Nephron progenitor cell (in vitro differentiated cells): ENCODE measurements at regions not wholly inside any gene's neighbourhood (a gene's known extent, or its start where the extent isn't known, plus 50 kb on each side); places are given as distances from the start of the nearest gene placed in this dataset.
"Not testable (repeated sequence)": the region's sequence is repeated elsewhere in the genome, so short reads cannot be mapped to it uniquely, and the experiment has no call there.

Source experiments
- DNase-seq: peaks from one replicate; pipeline ENCODE4 v3.0.0; 2021
- H3K27ac Mint-ChIP-seq: 2 replicates; pipeline ENCODE4 v1.8.0; 2021; ENCODE audit warnings: mild to moderate bottlenecking, moderate library complexity, mixed read lengths
- H3K27me3 Mint-ChIP-seq: 2 replicates; pipeline ENCODE4 v1.8.0; 2021; ENCODE audit warnings: mild to moderate bottlenecking, low read depth, mixed read lengths; ENCODE audit not compliant: poor library complexity
- H3K36me3 Mint-ChIP-seq: 2 replicates; pipeline ENCODE4 v1.8.0; 2021; ENCODE audit warnings: low read depth, mixed read lengths
- H3K4me1 Mint-ChIP-seq: 2 replicates; pipeline ENCODE4 v1.8.0; 2021; ENCODE audit warnings: mixed read lengths
- H3K4me3 Mint-ChIP-seq: 2 replicates; pipeline ENCODE4 v1.8.0; 2021; ENCODE audit warnings: mild to moderate bottlenecking, moderate library complexity, mixed read lengths
- H3K9me3 Mint-ChIP-seq: 2 replicates; pipeline ENCODE4 v1.8.0; 2021; ENCODE audit warnings: mild to moderate bottlenecking, moderate library complexity, mixed read lengths
- TF ChIP-seq, protein P1 (sequence below): fragments of 200-600 bp; sonication (generic); IDR thresholded peaks from 2 replicates; pipeline ENCODE4 v1.5.0; 2021; ENCODE audit warnings: antibody characterized with exemption

DNA sequence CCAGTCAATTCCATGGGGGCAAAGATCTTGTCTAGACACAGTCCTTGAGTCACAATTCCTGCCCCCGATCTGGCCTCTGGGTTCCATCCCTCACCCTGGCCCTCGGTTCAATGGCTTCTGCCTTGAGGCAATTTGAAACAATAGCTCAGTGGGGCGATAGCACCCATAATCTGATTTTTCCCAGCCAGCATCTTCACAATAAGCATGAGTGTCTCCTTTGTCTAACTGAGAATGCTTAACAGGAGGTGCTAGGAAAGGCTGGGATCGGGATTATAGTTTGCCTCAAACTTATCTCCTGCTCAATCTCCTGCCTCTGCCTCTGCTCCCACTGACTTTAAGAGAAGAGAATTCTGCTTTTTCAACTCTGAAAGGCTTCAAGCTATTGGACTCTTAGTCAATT, 293.9 kb upstream of the PROX1 start:
- no peaks in the 10 kb centered on the region for H3K36me3 Mint-ChIP-seq
- H3K9me3 Mint-ChIP-seq: no peaks in the 10 kb centered on the region
- no peak overlapping the region for H3K4me3 Mint-ChIP-seq
- DNase-seq: no peak
- H3K4me1 Mint-ChIP-seq: peaks cover 7% of the 10 kb centered on the region
- H3K27ac Mint-ChIP-seq: no peak overlapping the region
- TF ChIP-seq, protein P1, sequence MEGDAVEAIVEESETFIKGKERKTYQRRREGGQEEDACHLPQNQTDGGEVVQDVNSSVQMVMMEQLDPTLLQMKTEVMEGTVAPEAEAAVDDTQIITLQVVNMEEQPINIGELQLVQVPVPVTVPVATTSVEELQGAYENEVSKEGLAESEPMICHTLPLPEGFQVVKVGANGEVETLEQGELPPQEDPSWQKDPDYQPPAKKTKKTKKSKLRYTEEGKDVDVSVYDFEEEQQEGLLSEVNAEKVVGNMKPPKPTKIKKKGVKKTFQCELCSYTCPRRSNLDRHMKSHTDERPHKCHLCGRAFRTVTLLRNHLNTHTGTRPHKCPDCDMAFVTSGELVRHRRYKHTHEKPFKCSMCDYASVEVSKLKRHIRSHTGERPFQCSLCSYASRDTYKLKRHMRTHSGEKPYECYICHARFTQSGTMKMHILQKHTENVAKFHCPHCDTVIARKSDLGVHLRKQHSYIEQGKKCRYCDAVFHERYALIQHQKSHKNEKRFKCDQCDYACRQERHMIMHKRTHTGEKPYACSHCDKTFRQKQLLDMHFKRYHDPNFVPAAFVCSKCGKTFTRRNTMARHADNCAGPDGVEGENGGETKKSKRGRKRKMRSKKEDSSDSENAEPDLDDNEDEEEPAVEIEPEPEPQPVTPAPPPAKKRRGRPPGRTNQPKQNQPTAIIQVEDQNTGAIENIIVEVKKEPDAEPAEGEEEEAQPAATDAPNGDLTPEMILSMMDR: no peak
- peaks cover 3% of the 10 kb centered on the region for H3K27me3 Mint-ChIP-seq

DNA sequence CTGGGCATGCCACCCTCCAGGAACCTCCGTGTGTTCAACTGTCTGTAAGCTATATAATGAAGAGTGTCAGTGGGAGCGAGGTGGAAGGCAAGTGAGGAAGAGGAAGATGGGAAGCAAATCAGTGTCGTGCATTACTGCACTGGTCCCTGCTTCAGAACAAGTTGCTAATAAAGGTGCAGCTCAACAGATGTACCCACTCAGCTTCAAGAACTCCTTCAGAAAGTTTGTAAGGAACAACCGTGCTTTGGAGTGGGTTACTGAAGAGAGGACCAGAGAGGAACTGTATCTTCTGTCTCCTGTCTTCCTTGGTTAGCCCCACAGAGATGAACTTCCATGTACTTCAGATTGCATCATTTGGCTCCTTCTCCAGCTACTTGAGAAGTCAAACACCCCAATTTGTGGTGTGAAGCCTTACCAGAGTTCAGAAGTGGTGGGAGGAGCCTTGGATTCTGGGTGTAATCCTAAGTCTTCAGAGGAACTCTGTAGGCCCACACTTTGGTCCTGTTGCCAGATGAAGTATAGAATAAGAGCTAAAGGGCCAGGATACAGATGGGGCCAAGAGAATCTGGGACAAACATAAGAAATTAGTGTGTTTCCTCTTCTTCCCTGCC, 290.5 kb upstream of the PROX1 start:
- Mint-ChIP-seq H3K9me3 (peaks cover 34% of the 10 kb centered on the region), H3K27ac (no peak overlapping the region), H3K36me3 (peaks cover 16% of the 10 kb centered on the region), H3K4me1 (no peaks in the 10 kb centered on the region), H3K27me3 (peaks cover 3% of the 10 kb centered on the region), H3K4me3 (no peak overlapping the region)
- no peak for DNase-seq
- TF ChIP-seq, protein P1: no peak

DNA sequence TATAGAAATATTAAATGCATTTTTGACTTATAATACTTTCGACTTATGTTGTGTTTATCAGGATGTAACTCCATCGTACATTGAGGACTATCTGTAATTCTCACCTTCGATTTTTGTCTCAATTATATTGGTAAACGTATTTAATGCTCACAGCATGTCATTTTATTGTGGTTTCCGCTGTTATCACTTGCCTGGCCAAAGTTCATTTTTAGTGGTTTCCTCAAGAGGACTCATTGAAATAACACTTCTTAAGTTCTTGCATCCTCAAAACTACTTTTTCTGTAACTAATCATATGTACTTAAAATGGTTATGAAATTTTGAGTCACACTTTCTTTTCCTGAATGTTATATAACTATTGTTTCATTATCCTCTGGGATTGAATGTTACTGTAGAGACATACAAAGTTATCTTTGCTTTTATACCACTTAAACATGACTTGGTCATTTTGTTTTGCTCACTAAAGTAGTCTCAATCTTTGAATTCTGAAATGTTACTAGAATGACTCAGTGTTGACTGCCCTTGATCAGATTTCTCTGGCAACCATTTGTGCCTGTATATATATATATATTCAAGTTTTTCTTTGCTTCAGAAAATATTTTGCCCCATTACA, 289.6 kb upstream of the PROX1 start:
- peaks cover 2% of the 10 kb centered on the region for H3K27me3 Mint-ChIP-seq
- H3K4me1 Mint-ChIP-seq: no peaks in the 10 kb centered on the region
- peaks cover 43% of the 10 kb centered on the region for H3K9me3 Mint-ChIP-seq
- no peak overlapping the region for H3K4me3 Mint-ChIP-seq
- TF ChIP-seq, protein P1: no peak
- peaks cover 22% of the 10 kb centered on the region for H3K36me3 Mint-ChIP-seq
- H3K27ac Mint-ChIP-seq: no peak overlapping the region
- no peak for DNase-seq

DNA sequence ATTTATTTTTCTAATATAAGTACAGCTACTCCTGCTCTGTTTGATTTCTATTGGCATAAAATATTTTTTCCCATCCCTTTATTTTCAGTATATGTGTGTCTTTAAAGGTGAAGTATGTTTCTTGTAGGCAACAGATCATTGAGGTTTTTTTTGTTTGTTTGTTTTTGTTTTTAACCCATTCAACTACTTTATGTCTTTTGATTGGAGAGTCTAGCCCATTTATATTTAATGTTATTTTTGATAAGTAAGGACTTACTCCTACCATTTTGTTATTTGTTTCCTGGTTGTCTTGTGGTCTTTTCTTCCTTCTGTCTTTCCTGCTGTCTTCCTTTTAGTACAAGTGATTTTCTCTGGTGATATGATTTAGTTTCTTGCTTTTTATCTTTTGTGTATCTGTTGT, 285.1 kb upstream of the PROX1 start:
- H3K27me3 Mint-ChIP-seq: no peaks in the 10 kb centered on the region
- TF ChIP-seq, protein P1: no peak

DNA sequence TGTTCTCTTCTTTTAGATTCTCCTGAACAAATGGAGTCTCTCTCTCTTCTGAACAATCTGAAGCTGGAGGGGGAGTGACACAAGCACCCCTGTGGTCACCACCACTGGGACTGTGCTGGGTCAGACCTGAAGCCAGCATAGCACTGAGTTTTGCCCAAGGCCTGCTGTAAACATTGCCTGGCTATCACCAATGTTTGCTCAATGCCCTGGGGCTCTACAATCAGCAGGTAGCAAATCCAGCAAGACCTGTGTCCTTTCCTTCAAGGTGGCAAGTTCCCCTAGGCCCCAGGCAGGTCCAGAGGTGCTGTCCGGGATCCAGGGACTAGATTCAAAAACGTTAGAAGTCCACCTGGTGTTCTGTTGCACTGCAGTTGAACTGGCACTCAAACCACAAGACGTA, 282.8 kb upstream of the PROX1 start:
- H3K36me3 Mint-ChIP-seq: peaks cover 23% of the 10 kb centered on the region
- no peaks in the 10 kb centered on the region for H3K4me1 Mint-ChIP-seq
- H3K9me3 Mint-ChIP-seq: peaks cover 75% of the 10 kb centered on the region
- TF ChIP-seq, protein P1: no peak
- H3K27ac Mint-ChIP-seq: no peak overlapping the region
- no peak for DNase-seq
- no peak overlapping the region for H3K4me3 Mint-ChIP-seq
- H3K27me3 Mint-ChIP-seq: no peaks in the 10 kb centered on the region

More for the DNA sequence above, 285.1 kb upstream of the PROX1 start:
- Mint-ChIP-seq H3K27ac (no peak overlapping the region), H3K36me3 (peaks cover 27% of the 10 kb centered on the region), H3K9me3 (peaks cover 62% of the 10 kb centered on the region), H3K4me3 (no peak overlapping the region), H3K4me1 (no peaks in the 10 kb centered on the region)
- no peak for DNase-seq

DNA sequence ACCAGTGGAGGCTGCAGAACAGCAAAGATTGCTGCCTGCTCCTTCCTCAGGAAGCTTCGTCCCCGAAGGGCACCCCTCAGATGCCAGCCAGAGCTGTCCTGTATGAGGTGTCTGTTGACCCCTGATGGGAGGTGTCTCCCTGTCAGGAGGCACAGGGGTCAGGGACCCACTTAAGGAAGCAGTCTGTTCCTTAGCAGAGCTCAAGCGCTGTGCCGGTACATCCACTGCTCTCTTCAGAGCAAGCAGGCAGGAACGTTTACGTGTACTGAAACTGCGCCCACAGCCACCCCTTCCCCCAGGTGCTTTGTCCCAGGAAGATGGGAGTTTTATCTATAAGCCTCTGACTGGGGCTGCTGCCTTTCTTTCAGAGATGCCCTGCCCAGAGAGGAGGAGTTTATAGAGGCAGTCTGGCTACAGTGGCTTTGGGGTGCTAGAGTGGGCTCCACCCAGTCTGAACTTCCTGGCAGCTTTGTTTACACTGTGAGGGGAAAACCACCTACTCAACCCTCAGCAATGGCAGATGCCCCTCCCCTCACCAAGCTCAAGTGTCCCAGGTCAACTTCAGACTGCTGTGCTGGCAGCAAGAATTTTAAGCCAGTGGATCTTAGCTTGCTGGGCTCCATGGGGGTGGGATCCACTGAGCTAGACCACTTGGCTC, 275.8 kb upstream of the PROX1 start:
- H3K9me3 Mint-ChIP-seq: peaks cover 52% of the 10 kb centered on the region
- H3K27me3 Mint-ChIP-seq, H3K36me3 Mint-ChIP-seq, DNase-seq, H3K4me1 Mint-ChIP-seq, H3K27ac Mint-ChIP-seq, H3K4me3 Mint-ChIP-seq: not testable (repeated sequence)
